Astrocyte (in vitro differentiated cells and primary cell): ENCODE measurements at regions not wholly inside any gene's neighbourhood (a gene's known extent, or its start where the extent isn't known, plus 50 kb on each side); places are given as distances from the start of the nearest gene placed in this dataset.

Source experiments
- DNase-seq: peaks from one replicate; pipeline ENCODE4 v3.0.0-alpha.2; 2010; ENCODE audit warnings: low read depth
- FAIRE-seq: peaks from 2 replicates; lab custom pipeline; 2011; peaks lifted over from hg19 to GRCh38; lab: Jason Lieb, UNC
- H2AFZ ChIP-seq: 2 replicates; pipeline ENCODE4 v1.6.0; 2012; ENCODE audit warnings: low read depth, low read length, inconsistent platforms
- H3K27ac ChIP-seq: 2 replicates; pipeline ENCODE4 v1.5.1; 2011; ENCODE audit warnings: low read depth, low read length, inconsistent platforms
- H3K27me3 ChIP-seq: 2 replicates; pipeline ENCODE4 v1.6.0; 2011; ENCODE audit warnings: low read length, inconsistent platforms; ENCODE audit not compliant: insufficient read depth
- H3K36me3 ChIP-seq: 2 replicates; pipeline ENCODE4 v1.5.1; 2011; ENCODE audit warnings: low read length, inconsistent platforms; ENCODE audit not compliant: insufficient read depth
- H3K4me1 ChIP-seq: 2 replicates; pipeline ENCODE4 v1.5.1; 2011; ENCODE audit warnings: low read length, inconsistent platforms; ENCODE audit not compliant: insufficient read depth
- H3K4me2 ChIP-seq: 2 replicates; pipeline ENCODE4 v1.6.0; 2012; ENCODE audit warnings: low read length, inconsistent platforms
- H3K4me3 ChIP-seq: 2 replicates; pipeline ENCODE4 v1.5.1; 2011; ENCODE audit warnings: low read depth, mild to moderate bottlenecking, low read length, inconsistent platforms; ENCODE audit not compliant: insufficient read depth
- H3K79me2 ChIP-seq: 2 replicates; pipeline ENCODE4 v1.6.0; 2012; ENCODE audit warnings: mild to moderate bottlenecking, low read length, inconsistent platforms; ENCODE audit not compliant: insufficient read depth
- H3K9ac ChIP-seq: 2 replicates; pipeline ENCODE4 v1.6.0; 2012; ENCODE audit warnings: mild to moderate bottlenecking, low read length, inconsistent platforms
- H3K9me3 ChIP-seq: 2 replicates; pipeline ENCODE4 v1.5.1; 2012; ENCODE audit warnings: low read depth, mild to moderate bottlenecking, low read length, inconsistent platforms; ENCODE audit not compliant: insufficient read depth
- H4K20me1 ChIP-seq: 2 replicates; pipeline ENCODE4 v1.6.0; 2012; ENCODE audit warnings: low read length, inconsistent platforms; ENCODE audit not compliant: insufficient read depth
- H3K27ac Mint-ChIP-seq: one replicate; pipeline ENCODE4 v1.8.0; 2021; ENCODE audit warnings: mild to moderate bottlenecking, mixed read lengths; ENCODE audit not compliant: unreplicated experiment
- H3K27me3 Mint-ChIP-seq: one replicate; pipeline ENCODE4 v1.8.0; 2021; ENCODE audit warnings: low read depth, mixed read lengths; ENCODE audit not compliant: unreplicated experiment
- H3K36me3 Mint-ChIP-seq: one replicate; pipeline ENCODE4 v1.8.0; 2021; ENCODE audit warnings: low read depth, mixed read lengths; ENCODE audit not compliant: unreplicated experiment
- H3K4me1 Mint-ChIP-seq: one replicate; pipeline ENCODE4 v1.8.0; 2021; ENCODE audit warnings: low read depth, mixed read lengths; ENCODE audit not compliant: unreplicated experiment
- H3K4me3 Mint-ChIP-seq: one replicate; pipeline ENCODE4 v1.8.0; 2021; ENCODE audit warnings: mild to moderate bottlenecking, moderate library complexity, mixed read lengths; ENCODE audit not compliant: unreplicated experiment
- H3K9me3 Mint-ChIP-seq: one replicate; pipeline ENCODE4 v1.8.0; 2021; ENCODE audit warnings: mild to moderate bottlenecking, mixed read lengths; ENCODE audit not compliant: unreplicated experiment
- CTCF ChIP-seq: IDR thresholded peaks from 2 replicates; pipeline ENCODE4 v1.5.1; 2011; ENCODE audit warnings: low read depth, mild to moderate bottlenecking, inconsistent platforms, low read length, moderate library complexity; ENCODE audit not compliant: insufficient read depth
- EZH2 ChIP-seq: IDR thresholded peaks from 2 replicates; pipeline ENCODE4 v1.6.1; 2012; ENCODE audit warnings: mild to moderate bottlenecking, low read length, inconsistent platforms; ENCODE audit not compliant: insufficient read depth

GRCh38 chr12:115194448-115194847, 510.5 kb upstream of the TBX3 start:
- no peak for FAIRE-seq

GRCh38 chr12:115191342-115191741, 507.4 kb upstream of the TBX3 start:
- H3K27ac Mint-ChIP-seq: no peak overlapping the region

More at GRCh38 chr12:115194448-115194847, 510.5 kb upstream of the TBX3 start:
- DNase-seq: no peak
- no peaks in the 10 kb centered on the region for H4K20me1 ChIP-seq
- no peak overlapping the region for H2AFZ ChIP-seq
- no peak overlapping the region for H3K4me3 ChIP-seq
- TF ChIP-seq CTCF: no peak
- no peak for TF ChIP-seq EZH2
- no peaks in the 10 kb centered on the region for H3K36me3 ChIP-seq
- H3K9me3 ChIP-seq: no peaks in the 10 kb centered on the region
- no peaks in the 10 kb centered on the region for H3K36me3 Mint-ChIP-seq
- H3K9ac ChIP-seq: no peak overlapping the region
- H3K4me2 ChIP-seq: no peak overlapping the region
- no peak overlapping the region for H3K27ac Mint-ChIP-seq
- no peak overlapping the region for H3K27ac ChIP-seq
- H3K4me3 Mint-ChIP-seq: no peak overlapping the region
- no peaks in the 10 kb centered on the region for H3K27me3 ChIP-seq
- H3K27me3 Mint-ChIP-seq: peaks cover 7% of the 10 kb centered on the region
- no peaks in the 10 kb centered on the region for H3K4me1 Mint-ChIP-seq
- H3K4me1 ChIP-seq: no peaks in the 10 kb centered on the region
- H3K79me2 ChIP-seq: no peaks in the 10 kb centered on the region
- peaks cover 4% of the 10 kb centered on the region for H3K9me3 Mint-ChIP-seq

More at GRCh38 chr12:115191342-115191741, 507.4 kb upstream of the TBX3 start:
- FAIRE-seq: no peak
- Histone ChIP-seq H2AFZ (no peak overlapping the region), H3K9ac (no peak overlapping the region), H3K4me3 (no peak overlapping the region), H3K79me2 (no peaks in the 10 kb centered on the region), H3K27me3 (no peaks in the 10 kb centered on the region), H3K4me2 (no peak overlapping the region), H3K9me3 (no peaks in the 10 kb centered on the region), H3K36me3 (no peaks in the 10 kb centered on the region), H4K20me1 (no peaks in the 10 kb centered on the region), H3K4me1 (no peaks in the 10 kb centered on the region), H3K27ac (no peak overlapping the region)
- H3K9me3 Mint-ChIP-seq: peaks cover 3% of the 10 kb centered on the region
- TF ChIP-seq EZH2: no peak
- no peak for TF ChIP-seq CTCF
- H3K36me3 Mint-ChIP-seq: no peaks in the 10 kb centered on the region
- H3K27me3 Mint-ChIP-seq: peaks cover 5% of the 10 kb centered on the region
- no peak overlapping the region for H3K4me3 Mint-ChIP-seq
- DNase-seq: no peak
- H3K4me1 Mint-ChIP-seq: no peaks in the 10 kb centered on the region
